Fibroblast of lung (primary cell): ENCODE measurements at regions not wholly inside any gene's neighbourhood (a gene's known extent, or its start where the extent isn't known, plus 50 kb on each side); places are given as distances from the start of the nearest gene placed in this dataset.
"Not testable (repeated sequence)": the region's sequence is repeated elsewhere in the genome, so short reads cannot be mapped to it uniquely, and the experiment has no call there.

ENCODE experiments used
- DNase-seq, 2 donors: peaks; one replicate each; pipeline versions ENCODE4 v3.0.0 to v3.0.0-alpha.2; 2010; ENCODE audit warnings: low read depth in 2 of 2
- H2AFZ ChIP-seq: 2 replicates; pipeline ENCODE4 v1.5.1; 2012; ENCODE audit warnings: low read length, control low read depth, inconsistent platforms
- H3K27ac ChIP-seq: 2 replicates; pipeline ENCODE4 v1.5.1; 2011; ENCODE audit warnings: low read length, control low read depth; ENCODE audit not compliant: insufficient read depth
- H3K27me3 ChIP-seq: 2 replicates; pipeline ENCODE4 v1.5.1; 2011; ENCODE audit warnings: mild to moderate bottlenecking, low read length; ENCODE audit not compliant: control insufficient read depth, insufficient read depth
- H3K36me3 ChIP-seq: 2 replicates; pipeline ENCODE4 v1.5.1; 2011; ENCODE audit warnings: low read length; ENCODE audit not compliant: control insufficient read depth, insufficient read depth
- H3K4me1 ChIP-seq: 2 replicates; pipeline ENCODE4 v1.5.1; 2011; ENCODE audit warnings: low read length; ENCODE audit not compliant: control insufficient read depth, insufficient read depth; ENCODE audit errors: extremely low read depth
- H3K4me2 ChIP-seq: 2 replicates; pipeline ENCODE4 v1.5.1; 2011; ENCODE audit warnings: low read length, control low read depth; ENCODE audit not compliant: insufficient read depth; ENCODE audit errors: extremely low read depth
- H3K4me3 ChIP-seq, 4 experiments: fragments of 200-600 bp in 1 of 4; sonication (generic) in 1 of 4; replicated peaks in 1 of 4; 2 replicates each; pipeline ENCODE4 v1.5.1; 2011 to 2016; ENCODE audit warnings: low read length in 4 of 4, low read depth in 3 of 4, mild to moderate bottlenecking in 3 of 4, control low read depth in 2 of 4, inconsistent platforms in 1 of 4, mixed read lengths in 1 of 4; ENCODE audit not compliant: insufficient read depth in 1 of 4; ENCODE audit errors: control extremely low read depth in 1 of 4
- H3K79me2 ChIP-seq: 2 replicates; pipeline ENCODE4 v1.5.1; 2012; ENCODE audit warnings: mild to moderate bottlenecking, low read length, inconsistent platforms; ENCODE audit not compliant: control insufficient read depth, insufficient read depth
- H3K9ac ChIP-seq: 2 replicates; pipeline ENCODE4 v1.5.1; 2011; ENCODE audit warnings: mild to moderate bottlenecking, low read length, control low read depth; ENCODE audit not compliant: insufficient read depth
- H3K9me3 ChIP-seq: 2 replicates; pipeline ENCODE4 v1.5.1; 2012; ENCODE audit warnings: low read depth, low read length; ENCODE audit not compliant: control insufficient read depth, insufficient read depth
- H4K20me1 ChIP-seq: 2 replicates; pipeline ENCODE4 v1.5.1; 2011; ENCODE audit warnings: low read length; ENCODE audit not compliant: control insufficient read depth, insufficient read depth; ENCODE audit errors: extremely low read depth
- CTCF ChIP-seq, 2 donors: IDR thresholded peaks in 1 of 2; conservative IDR thresholded peaks in 1 of 2; 1 replicate in 1 of 2; 2 replicates in 1 of 2; pipeline ENCODE4 v1.5.1; 2011 to 2012; ENCODE audit warnings: low read length in 2 of 2, control low read depth in 1 of 2, inconsistent platforms in 1 of 2, low read depth in 1 of 2, mild to moderate bottlenecking in 1 of 2
- EZH2 ChIP-seq: IDR thresholded peaks from 2 replicates; pipeline ENCODE4 v1.5.1; 2012; ENCODE audit warnings: low read length, control low read depth, mild to moderate bottlenecking; ENCODE audit errors: missing control alignments

- Histone ChIP-seq H3K4me1 (peaks cover 2% of the 10 kb centered on the region), H3K9me3 (no peaks in the 10 kb centered on the region), H3K79me2 (no peaks in the 10 kb centered on the region), H3K9ac (no peak overlapping the region), H3K27ac (no peak overlapping the region), H3K4me2 (no peak overlapping the region), H2AFZ (no peak overlapping the region), H4K20me1 (no peaks in the 10 kb centered on the region), H3K27me3 (no peaks in the 10 kb centered on the region), H3K4me3 (no peak overlapping the region), H3K36me3 (no peaks in the 10 kb centered on the region)
- TF ChIP-seq EZH2 (no peak), CTCF (conservative IDR thresholded peaks at IDR 0.05 in 1 of 2, IDR thresholded peaks at IDR 0.05 in 1 of 2; ENCODE audit: low read depth in 1 of 2, low read length in 2 of 2) (no peak)
- peak; percentile 6 to 90 for DNase-seq
Measured at GRCh38 chrX:46165411-46165810, 379.8 kb downstream of the ZNF674 start.

- Histone ChIP-seq H3K4me2 (no peak overlapping the region), H4K20me1 (no peaks in the 10 kb centered on the region), H3K9ac (no peak overlapping the region), H3K4me3 (no peak overlapping the region), H3K36me3 (no peaks in the 10 kb centered on the region), H3K79me2 (no peaks in the 10 kb centered on the region), H3K27ac (no peak overlapping the region), H3K4me1 (no peaks in the 10 kb centered on the region), H3K27me3 (no peaks in the 10 kb centered on the region), H3K9me3 (no peaks in the 10 kb centered on the region), H2AFZ (no peak overlapping the region)
- TF ChIP-seq EZH2 (no peak), CTCF (conservative IDR thresholded peaks at IDR 0.05 in 1 of 2, IDR thresholded peaks at IDR 0.05 in 1 of 2; ENCODE audit: low read depth in 1 of 2, low read length in 2 of 2) (no peak)
- DNase-seq, result no peak
Measured at GRCh38 chrX:46152756-46153155, 392.5 kb downstream of the ZNF674 start.

GRCh38 chrX:46151332-46151731, 393.9 kb downstream of the ZNF674 start:
- H3K79me2 ChIP-seq, H3K9me3 ChIP-seq: not testable (repeated sequence)

More at GRCh38 chrX:46151332-46151731, 393.9 kb downstream of the ZNF674 start:
- DNase-seq, H3K4me3 ChIP-seq, H3K36me3 ChIP-seq, H3K4me2 ChIP-seq, H2AFZ ChIP-seq, H3K27ac ChIP-seq, H3K4me1 ChIP-seq, H3K9ac ChIP-seq, H3K27me3 ChIP-seq, H4K20me1 ChIP-seq: not testable (repeated sequence)
